Transverse colon (tissue), 4 donors: ENCODE measurements at regions not wholly inside any gene's neighbourhood (a gene's known extent, or its start where the extent isn't known, plus 50 kb on each side); places are given as distances from the start of the nearest gene placed in this dataset.

Experiments used
- POLR2A ChIP-seq: fragments of 450-650 bp; IDR thresholded peaks from one replicate; pipeline ENCODE4 v1.6.1; 2016; ENCODE audit warnings: antibody characterized with exemption, mild to moderate bottlenecking, moderate library complexity
- POLR2AphosphoS5 ChIP-seq, 3 donors: sonication (generic); formaldehyde crosslinking; IDR thresholded peaks; one replicate each; pipeline ENCODE4 v1.6.1; 2016; ENCODE audit warnings: antibody characterized with exemption in 3 of 3
- TF ChIP-seq, protein P1 (sequence below), 5 experiments: fragments of 200-600 bp in 3 of 5; fragments of 450-650 bp in 2 of 5; sonication (generic) in 3 of 5; IDR thresholded peaks; 1 replicate in 2 of 5; 2 replicates in 3 of 5; pipeline ENCODE4 v1.5.1; 2016 to 2017; ENCODE audit warnings: antibody characterized with exemption in 5 of 5, inconsistent platforms in 3 of 5, mild to moderate bottlenecking in 2 of 5, moderate library complexity in 1 of 5

DNA sequence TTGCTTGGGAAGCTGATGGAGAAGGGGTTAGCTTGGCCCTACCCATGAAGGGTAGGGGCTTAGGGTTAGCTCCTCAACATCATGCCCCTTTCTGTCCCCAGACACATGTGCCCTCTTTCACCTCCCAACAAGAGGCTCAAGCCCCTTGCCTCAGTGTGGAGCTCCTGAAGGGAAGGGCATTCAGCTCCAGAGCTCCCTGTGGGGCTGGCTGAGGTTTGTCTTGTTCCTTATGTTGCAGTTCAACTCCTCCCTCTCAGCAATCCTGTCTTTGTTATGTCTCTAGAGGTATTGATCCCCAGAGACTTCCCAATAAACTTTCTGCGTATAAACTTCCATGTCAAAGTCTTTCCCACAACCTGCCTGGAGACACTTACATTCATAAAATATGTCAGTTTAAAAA lies 252.2 kb upstream of the SP4 start:
- TF ChIP-seq, protein P1, sequence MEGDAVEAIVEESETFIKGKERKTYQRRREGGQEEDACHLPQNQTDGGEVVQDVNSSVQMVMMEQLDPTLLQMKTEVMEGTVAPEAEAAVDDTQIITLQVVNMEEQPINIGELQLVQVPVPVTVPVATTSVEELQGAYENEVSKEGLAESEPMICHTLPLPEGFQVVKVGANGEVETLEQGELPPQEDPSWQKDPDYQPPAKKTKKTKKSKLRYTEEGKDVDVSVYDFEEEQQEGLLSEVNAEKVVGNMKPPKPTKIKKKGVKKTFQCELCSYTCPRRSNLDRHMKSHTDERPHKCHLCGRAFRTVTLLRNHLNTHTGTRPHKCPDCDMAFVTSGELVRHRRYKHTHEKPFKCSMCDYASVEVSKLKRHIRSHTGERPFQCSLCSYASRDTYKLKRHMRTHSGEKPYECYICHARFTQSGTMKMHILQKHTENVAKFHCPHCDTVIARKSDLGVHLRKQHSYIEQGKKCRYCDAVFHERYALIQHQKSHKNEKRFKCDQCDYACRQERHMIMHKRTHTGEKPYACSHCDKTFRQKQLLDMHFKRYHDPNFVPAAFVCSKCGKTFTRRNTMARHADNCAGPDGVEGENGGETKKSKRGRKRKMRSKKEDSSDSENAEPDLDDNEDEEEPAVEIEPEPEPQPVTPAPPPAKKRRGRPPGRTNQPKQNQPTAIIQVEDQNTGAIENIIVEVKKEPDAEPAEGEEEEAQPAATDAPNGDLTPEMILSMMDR (IDR thresholded peaks at IDR 0.05): no peak
- no peak for TF ChIP-seq POLR2A
- TF ChIP-seq POLR2AphosphoS5 (IDR thresholded peaks at IDR 0.05): no peak
